HCT116 (cell line): ENCODE measurements at regions not wholly inside any gene's neighbourhood (a gene's known extent, or its start where the extent isn't known, plus 50 kb on each side); places are given as distances from the start of the nearest gene placed in this dataset.

ENCODE experiments used
- ATAC-seq: fragments of 200-7000 bp; cut with Tn5 transposase; 2 replicates; pipeline ENCODE4 v1.9.1; 2020; ENCODE audit warnings: mild to moderate bottlenecking, moderate library complexity
- BruUV-seq: library from RNA; stranded (reverse); fragments of 400-500 nt; replicated peaks from 2 replicates; lab custom pipeline; 2021; lab: Mats Ljungman, UMichigan
- CTCF ChIA-PET: fragments of 300-600 bp; sonication (Branson Sonifier 250); formaldehyde crosslinking; loops from one replicate; lab custom pipeline; 2021; ENCODE audit warnings: antibody characterized with exemption; lab: Charles Lee
- POLR2A ChIA-PET: fragments of 300-600, 350-600 bp; sonication (Branson Sonifier 250); formaldehyde crosslinking; loops from one replicate; lab custom pipeline; 2021; ENCODE audit warnings: antibody characterized with exemption; lab: Charles Lee
- RAD21 ChIA-PET, 2 experiments: fragments of 300-600 bp; sonication (Branson Sonifier 250); formaldehyde crosslinking; loops; one replicate each; lab custom pipeline; 2023; ENCODE audit warnings: low total read pairs in 2 of 2; ENCODE audit not compliant: uncharacterized antibody in 2 of 2, unreplicated experiment in 2 of 2, low non-redundant PET in 1 of 2; lab: Charles Lee
- DNase-seq: peaks from one replicate; pipeline ENCODE4 v3.0.0-alpha.2; 2010; ENCODE audit warnings: low read depth, low spot score
- H2AFZ ChIP-seq: fragments of 200-600 bp; shearing (Covaris generic), sonication (generic); 2 replicates; pipeline ENCODE4 v1.6.1; 2017; ENCODE audit warnings: low read depth, mixed run types, mixed read lengths, antibody characterized with exemption, low read length; ENCODE audit not compliant: poor library complexity, severe bottlenecking
- H3K27ac ChIP-seq: 2 replicates; pipeline ENCODE4 v1.5.1; 2012; ENCODE audit warnings: low read depth, low read length
- H3K27me3 ChIP-seq: fragments of 200-600 bp; sonication (generic); 2 replicates; pipeline ENCODE4 v1.6.1; 2016; ENCODE audit warnings: mixed run types, low read length, mixed read lengths; ENCODE audit not compliant: insufficient read depth
- H3K36me3 ChIP-seq, 2 experiments: fragments of 200-500 bp in 1 of 2; fragments of 200-600 bp in 1 of 2; sonication (Bioruptor generic) in 1 of 2; sonication (generic) in 1 of 2; 2 replicates each; pipeline versions ENCODE4 v1.5.1 to v1.6.1; 2014 to 2016; ENCODE audit warnings: low read length in 2 of 2, inconsistent platforms in 1 of 2, mixed read lengths in 1 of 2, mixed run types in 1 of 2; ENCODE audit not compliant: insufficient read depth in 2 of 2, control insufficient read depth in 1 of 2
- H3K4me1 ChIP-seq, 2 experiments: fragments of 200-600 bp in 1 of 2; sonication (generic) in 1 of 2; 2 replicates each; pipeline versions ENCODE4 v1.5.1 to v1.6.1; 2012 to 2017; ENCODE audit warnings: low read length in 2 of 2, inconsistent platforms in 1 of 2, mild to moderate bottlenecking in 1 of 2, mixed read lengths in 1 of 2, mixed run types in 1 of 2, moderate library complexity in 1 of 2; ENCODE audit not compliant: insufficient read depth in 2 of 2, control insufficient read depth in 1 of 2
- H3K4me2 ChIP-seq: fragments of 200-600 bp; sonication (generic); 2 replicates; pipeline ENCODE4 v1.6.1; 2017; ENCODE audit warnings: mixed run types, low read length, mixed read lengths
- H3K4me3 ChIP-seq, 2 experiments: fragments of 200-600 bp in 1 of 2; sonication (generic) in 1 of 2; replicated peaks in 1 of 2; 2 replicates each; pipeline ENCODE4 v1.5.1; 2011 to 2016; ENCODE audit warnings: low read length in 2 of 2, control low read depth in 1 of 2, low read depth in 1 of 2, mild to moderate bottlenecking in 1 of 2, mixed read lengths in 1 of 2, mixed run types in 1 of 2
- H3K79me2 ChIP-seq: fragments of 200-600 bp; sonication (generic); 2 replicates; pipeline ENCODE4 v1.6.1; 2017; ENCODE audit warnings: mild to moderate bottlenecking, mixed run types, low read length, moderate library complexity, mixed read lengths; ENCODE audit not compliant: insufficient read depth
- H3K9ac ChIP-seq: fragments of 200-600 bp; sonication (generic); 2 replicates; pipeline ENCODE4 v1.6.1; 2016; ENCODE audit warnings: low read length, mixed read lengths
- H3K9me2 ChIP-seq: fragments of 200-600 bp; sonication (generic), shearing (Covaris generic); 2 replicates; pipeline ENCODE4 v1.6.1; 2017; ENCODE audit warnings: mixed run types, mild to moderate bottlenecking, moderate library complexity; ENCODE audit not compliant: insufficient read depth
- H3K9me3 ChIP-seq, 2 experiments: fragments of 200-500 bp in 1 of 2; fragments of 200-600 bp in 1 of 2; sonication (Bioruptor generic) in 1 of 2; sonication (generic) in 1 of 2; 2 replicates each; pipeline ENCODE4 v1.6.1; 2014 to 2017; ENCODE audit warnings: low read length in 2 of 2, mixed read lengths in 2 of 2, inconsistent platforms in 1 of 2, low read depth in 1 of 2, mild to moderate bottlenecking in 1 of 2, mixed run types in 1 of 2, moderate library complexity in 1 of 2; ENCODE audit not compliant: control insufficient read depth in 1 of 2, insufficient read depth in 1 of 2
- H4K20me1 ChIP-seq: fragments of 200-600 bp; sonication (generic), shearing (Covaris generic); 2 replicates; pipeline ENCODE4 v1.6.1; 2017; ENCODE audit warnings: mixed run types, mild to moderate bottlenecking, moderate library complexity; ENCODE audit not compliant: insufficient read depth
- CEBPB ChIP-seq: IDR thresholded peaks from 2 replicates; pipeline ENCODE4 v1.6.1; 2012; ENCODE audit warnings: low read depth
- EGR1 ChIP-seq: IDR thresholded peaks from 2 replicates; pipeline ENCODE4 v1.6.1; 2012; ENCODE audit warnings: low read depth
- FOSL1 ChIP-seq: IDR thresholded peaks from 2 replicates; pipeline ENCODE4 v1.6.1; 2012; ENCODE audit warnings: low read depth
- MAX ChIP-seq: IDR thresholded peaks from 2 replicates; pipeline ENCODE4 v1.6.1; 2012
- RAD21 ChIP-seq: IDR thresholded peaks from 2 replicates; pipeline ENCODE4 v1.6.1; 2012; ENCODE audit warnings: low read depth, mild to moderate bottlenecking
- REST ChIP-seq: IDR thresholded peaks from 2 replicates; pipeline ENCODE4 v1.6.1; 2012; ENCODE audit warnings: low read depth
- ZBTB33 ChIP-seq: IDR thresholded peaks from 2 replicates; pipeline ENCODE4 v1.6.1; 2011; ENCODE audit warnings: mild to moderate bottlenecking, low read length, moderate library complexity; ENCODE audit not compliant: insufficient replicate concordance; ENCODE audit errors: extremely low read depth
- ZNF274 ChIP-seq: fragments of 200-500 bp; sonication (Bioruptor generic); IDR thresholded peaks from 2 replicates; pipeline ENCODE4 v1.6.1; 2014; ENCODE audit warnings: mild to moderate bottlenecking, low read depth, low read length, inconsistent platforms
- intact Hi-C: fragments of 100-400 bp; cut with micrococcal nuclease; formaldehyde crosslinking; loops from 2 replicates; pipeline ENCODE4 v1.10.0; 2022

- TF ChIP-seq MAX = no peak
- TF ChIP-seq EGR1 = no peak
- TF ChIP-seq RAD21 = no peak
- no peak for TF ChIP-seq ZNF274
- TF ChIP-seq FOSL1 = no peak
Observed at GRCh38 chr16:55003916-55004315, 73.3 kb downstream of the IRX5 start (continued).

- ChIA-PET POLR2A (no interaction called here), CTCF (no interaction called here), RAD21 (no interaction called here)
- no peak for DNase-seq
- TF ChIP-seq CEBPB (no peak), ZNF274 (no peak), ZBTB33 (no peak), REST (no peak), RAD21 (no peak)
- no peak overlapping the region for H2AFZ ChIP-seq
- H3K27me3 ChIP-seq = peaks cover 18% of the 10 kb centered on the region; the same call in 1 of the 2 replicates
- H3K9me3 ChIP-seq = no peaks in the 10 kb centered on the region
- H3K27ac ChIP-seq = no peak overlapping the region
- BruUV-seq = no TSS peak
- ATAC-seq = no peak
- H3K4me2 ChIP-seq = no peak overlapping the region
- H4K20me1 ChIP-seq = no peaks in the 10 kb centered on the region
- H3K36me3 ChIP-seq = no peaks in the 10 kb centered on the region
- H3K79me2 ChIP-seq = no peaks in the 10 kb centered on the region
- no peaks in the 10 kb centered on the region for H3K4me1 ChIP-seq
- no peak overlapping the region for H3K9ac ChIP-seq
- intact Hi-C loops = no loop called here
- H3K4me3 ChIP-seq = no peak overlapping the region
- no peaks in the 10 kb centered on the region for H3K9me2 ChIP-seq
Observed at GRCh38 chr16:55007504-55007903, 76.8 kb downstream of the IRX5 start.
